Hematopoietic multipotent progenitor cell treated with erythropoietin and hydrocortisone succinate and interleukin-3 and kit ligand, for 17 days (in vitro differentiated cells): ENCODE measurements at regions not wholly inside any gene's neighbourhood (a gene's known extent, or its start where the extent isn't known, plus 50 kb on each side); places are given as distances from the start of the nearest gene placed in this dataset.
"Not testable (repeated sequence)": the region's sequence is repeated elsewhere in the genome, so short reads cannot be mapped to it uniquely, and the experiment has no call there.

Source experiments
- DNase-seq: peaks from one replicate; pipeline ENCODE4 v3.0.0-alpha.2; 2015; ENCODE audit warnings: low spot score

- DNase-seq, result no peak
Observed at GRCh38 chr4:19214591-19215186, 1037.0 kb upstream of the SLIT2 start.

GRCh38 chr4:19213388-19213787, 1038.3 kb upstream of the SLIT2 start:
- DNase-seq, result no peak

GRCh38 chr4:19205853-19206252, 1045.9 kb upstream of the SLIT2 start:
- no peak for DNase-seq

- not testable (repeated sequence) for DNase-seq
Observed at GRCh38 chr4:19197838-19198237, 1053.9 kb upstream of the SLIT2 start.

- no peak for DNase-seq
Observed at GRCh38 chr4:19195696-19196095, 1056.0 kb upstream of the SLIT2 start.

- no peak for DNase-seq
Observed at GRCh38 chr4:19194672-19195071, 1057.0 kb upstream of the SLIT2 start.

- no peak for DNase-seq
Observed at GRCh38 chr4:19193274-19193981, 1058.3 kb upstream of the SLIT2 start.

GRCh38 chr4:19191979-19192650, 1059.6 kb upstream of the SLIT2 start:
- DNase-seq, result no peak

- DNase-seq, result no peak
Observed at GRCh38 chr4:19187691-19188090, 1064.0 kb upstream of the SLIT2 start.

- no peak for DNase-seq
Observed at GRCh38 chr4:19187096-19187495, 1064.6 kb upstream of the SLIT2 start.

- not testable (repeated sequence) for DNase-seq
Observed at GRCh38 chr4:19181631-19182030, 1070.1 kb upstream of the SLIT2 start.

- no peak for DNase-seq
Observed at GRCh38 chr4:19178835-19179234, 1072.9 kb upstream of the SLIT2 start.

- no peak for DNase-seq
Observed at GRCh38 chr4:19177616-19178015, 1074.1 kb upstream of the SLIT2 start.

GRCh38 chr4:19171832-19172231, 1079.9 kb upstream of the SLIT2 start:
- no peak for DNase-seq

GRCh38 chr4:19167311-19167710, 1084.4 kb upstream of the SLIT2 start:
- DNase-seq, result no peak

GRCh38 chr4:19164334-19164733, 1087.4 kb upstream of the SLIT2 start:
- no peak for DNase-seq

- no peak for DNase-seq
Observed at GRCh38 chr4:19159874-19160273, 1091.8 kb upstream of the SLIT2 start.

- DNase-seq, result no peak
Observed at GRCh38 chr4:19158107-19158809, 1093.4 kb upstream of the SLIT2 start.

- no peak for DNase-seq
Observed at GRCh38 chr4:19156786-19157185, 1094.9 kb upstream of the SLIT2 start.

- DNase-seq, result no peak
Observed at GRCh38 chr4:19155568-19155967, 1096.1 kb upstream of the SLIT2 start.

- DNase-seq, result not testable (repeated sequence)
Observed at GRCh38 chr4:19154267-19154666, 1097.4 kb upstream of the SLIT2 start.

GRCh38 chr4:19152264-19152663, 1099.4 kb upstream of the SLIT2 start:
- no peak for DNase-seq

GRCh38 chr4:19151684-19152083, 1100.0 kb upstream of the SLIT2 start:
- DNase-seq, result no peak
